ENCODE measurements at regions not wholly inside any gene's neighbourhood (a gene's known extent, or its start where the extent isn't known, plus 50 kb on each side); places are given as distances from the start of the nearest gene placed in this dataset.

GRCh38 chr3:18011387-18011786 lies 269.0 kb upstream of the TBC1D5 start:
- no peak for TF ChIP-seq EZH2 (IDR thresholded peaks at IDR 0.05; ENCODE audit: insufficient read depth, poor library complexity, severe bottlenecking)
- no peak for TF ChIP-seq EZH2phosphoT487 (IDR thresholded peaks at IDR 0.05; ENCODE audit: insufficient read depth, low read depth)
